ENCODE measurements at regions not wholly inside any gene's neighbourhood (a gene's known extent, or its start where the extent isn't known, plus 50 kb on each side); places are given as distances from the start of the nearest gene placed in this dataset.
"Not testable (repeated sequence)": the region's sequence is repeated elsewhere in the genome, so short reads cannot be mapped to it uniquely, and the experiment has no call there.

GRCh38 chr4:13678186-13678924 lies 50.8 kb upstream of the BOD1L1 start:
- DNase-seq: no peak
- intact Hi-C loops (cut with DNase I): no loop called here
- ATAC-seq: no peak

- DNase-seq: no peak
- no peak for ATAC-seq
- intact Hi-C loops (cut with DNase I): no loop called here
Measured at GRCh38 chr4:13681570-13681969, 54.0 kb upstream of the BOD1L1 start.

DNA sequence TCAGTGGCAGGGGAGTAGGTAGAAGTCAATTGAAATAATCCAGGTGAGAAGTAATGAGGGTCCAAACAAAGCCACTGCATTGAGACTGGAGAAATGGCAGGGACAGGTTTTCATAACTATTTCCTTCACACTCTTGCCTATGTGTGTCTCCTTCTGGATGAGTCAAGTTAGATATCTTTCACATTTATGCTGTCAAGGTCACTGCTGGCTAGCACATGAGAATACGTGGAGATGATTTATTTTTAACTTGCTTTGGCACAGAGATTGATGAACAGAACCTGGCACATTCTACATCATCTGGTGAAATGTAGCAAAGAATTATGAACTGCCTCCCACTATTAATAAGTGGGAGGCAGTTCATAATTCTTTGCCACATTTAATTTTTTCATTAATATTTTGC lies 66.7 kb upstream of the BOD1L1 start:
- intact Hi-C loops (cut with DNase I): loop anchor here in 1 of 2 donors (10.0 kb wide), 1 partner anchor 141 kb away; no protein-coding TSS in a partner anchor
- peak; percentile 88 to 91 for ATAC-seq
- DNase-seq: no peak

DNA sequence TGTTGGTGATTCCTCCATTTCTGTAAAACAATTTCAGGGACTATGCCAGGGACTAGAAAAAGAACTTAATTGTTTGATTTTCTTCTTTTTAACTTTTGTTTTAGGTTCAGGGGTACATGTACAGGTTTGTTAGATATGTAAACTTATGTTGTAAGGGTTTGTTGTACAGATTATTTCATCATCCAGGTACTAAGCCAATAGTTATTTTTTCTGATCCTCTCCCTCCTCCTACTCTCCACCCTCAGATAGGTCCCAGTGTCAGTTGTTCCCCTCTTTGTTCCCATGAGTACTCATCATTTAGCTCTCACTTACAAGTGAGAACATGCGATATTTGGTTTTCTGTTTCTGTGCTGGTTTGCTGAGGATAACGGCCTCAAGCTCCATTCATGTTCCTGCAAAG lies 70.8 kb upstream of the BOD1L1 start:
- DNase-seq (no peak), ATAC-seq (no peak)
- intact Hi-C loops (cut with DNase I): loop anchor here in 1 of 2 donors (10.0 kb wide), 1 partner anchor 137 kb away; no protein-coding TSS in a partner anchor

GRCh38 chr4:13700021-13700857 lies 72.7 kb upstream of the BOD1L1 start:
- no peak for DNase-seq
- ATAC-seq: no peak
- intact Hi-C loops (cut with DNase I): no loop called here

GRCh38 chr4:13700858-13701140 lies 73.3 kb upstream of the BOD1L1 start:
- intact Hi-C loops (cut with DNase I); DNase-seq: not testable (repeated sequence)
- peak in 1 of 2 donors; percentile 47 for ATAC-seq

DNA sequence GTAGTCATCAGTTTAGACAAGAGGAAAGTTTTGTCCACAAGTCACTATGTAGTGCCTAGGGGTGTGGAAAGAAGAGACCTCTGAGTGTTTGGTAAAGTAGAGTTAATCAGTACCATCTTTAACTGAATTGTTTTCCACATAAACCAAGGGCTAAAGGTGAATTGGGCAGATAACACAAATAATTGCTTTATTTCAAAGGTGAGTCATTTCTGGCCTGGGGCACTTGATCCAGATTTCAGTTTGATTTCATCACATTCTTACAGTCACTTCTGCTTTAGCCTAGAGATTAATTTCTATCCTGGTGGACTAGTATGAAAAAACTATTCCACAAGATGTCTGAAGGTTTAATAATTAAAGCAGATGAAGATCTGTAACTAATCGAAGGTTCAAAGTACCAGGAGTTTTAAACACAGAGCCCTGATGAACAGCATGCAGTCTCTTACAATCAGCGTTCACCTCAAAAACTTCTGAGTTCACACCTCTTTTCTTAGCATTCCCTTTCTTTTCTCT lies 74.5 kb upstream of the BOD1L1 start:
- DNase-seq: no peak
- no peak for ATAC-seq
- intact Hi-C loops (cut with DNase I): no loop called here

DNA sequence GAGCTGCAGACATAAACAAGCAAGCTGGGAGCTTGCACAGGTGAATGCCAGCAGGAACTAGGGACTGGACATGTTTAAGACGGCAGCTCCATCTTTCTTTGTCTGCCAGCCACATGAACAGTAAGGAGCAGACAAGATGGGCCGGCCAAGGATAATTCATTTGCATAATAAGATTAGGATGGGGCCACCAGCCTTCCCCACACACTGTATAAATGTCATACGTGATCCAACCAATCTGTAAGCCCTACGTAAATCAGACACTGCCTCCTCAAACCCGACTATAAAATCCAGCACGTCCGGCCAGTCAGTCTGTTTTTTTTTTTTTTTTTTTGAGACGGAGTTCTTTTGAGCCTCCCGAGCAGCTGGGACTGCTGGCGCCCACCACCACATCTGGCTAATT lies 75.6 kb upstream of the BOD1L1 start:
- ATAC-seq (no peak), DNase-seq (no peak)
- intact Hi-C loops (cut with DNase I): no loop called here

- ATAC-seq (no peak), DNase-seq (no peak)
- intact Hi-C loops (cut with DNase I): no loop called here
Measured at GRCh38 chr4:13704035-13704434, 76.5 kb upstream of the BOD1L1 start.

DNA sequence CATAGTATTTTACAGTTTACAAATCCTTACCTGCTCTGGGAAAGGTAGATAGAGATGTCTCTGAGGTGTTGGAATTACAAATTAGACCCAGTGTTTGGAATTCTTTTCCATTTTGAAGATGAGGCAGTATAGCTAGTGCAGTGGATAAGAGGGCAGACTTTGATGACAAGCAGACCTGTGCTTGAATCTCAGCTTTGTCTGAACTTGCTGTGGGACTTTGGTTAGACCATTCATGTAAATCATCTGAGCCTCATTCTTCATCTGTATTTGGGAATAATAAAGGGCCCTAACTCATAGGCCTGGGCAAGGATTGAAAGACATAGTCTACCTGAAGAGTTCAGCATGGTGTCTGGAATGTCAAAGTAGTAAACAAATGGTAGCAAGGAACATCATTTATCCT lies 77.2 kb upstream of the BOD1L1 start:
- DNase-seq: no peak
- no peak for ATAC-seq
- intact Hi-C loops (cut with DNase I): no loop called here

GRCh38 chr4:13705521-13706041 lies 78.1 kb upstream of the BOD1L1 start:
- peak; percentile 85 to 90 for ATAC-seq
- peak; percentile 36 for DNase-seq
- intact Hi-C loops (cut with DNase I): no loop called here

- ATAC-seq: peak; percentile 79 to 88
- intact Hi-C loops (cut with DNase I): no loop called here
Measured at GRCh38 chr4:13706120-13706519, 78.6 kb upstream of the BOD1L1 start.

GRCh38 chr4:13706716-13707115 lies 79.2 kb upstream of the BOD1L1 start:
- intact Hi-C loops (cut with DNase I): no loop called here
- DNase-seq (no peak), ATAC-seq (no peak)

More at GRCh38 chr4:13706120-13706519, 78.6 kb upstream of the BOD1L1 start:
- peak; percentile 24 for DNase-seq

GRCh38 chr4:13710246-13710885 lies 82.8 kb upstream of the BOD1L1 start:
- no peak for DNase-seq
- ATAC-seq: no peak
- intact Hi-C loops (cut with DNase I): no loop called here

- ATAC-seq: no peak
- no peak for DNase-seq
- intact Hi-C loops (cut with DNase I): no loop called here
Measured at GRCh38 chr4:13711233-13711785, 83.8 kb upstream of the BOD1L1 start.

GRCh38 chr4:13721894-13722293 lies 94.4 kb upstream of the BOD1L1 start:
- DNase-seq (no peak), ATAC-seq (no peak)
- intact Hi-C loops (cut with DNase I): no loop called here

DNA sequence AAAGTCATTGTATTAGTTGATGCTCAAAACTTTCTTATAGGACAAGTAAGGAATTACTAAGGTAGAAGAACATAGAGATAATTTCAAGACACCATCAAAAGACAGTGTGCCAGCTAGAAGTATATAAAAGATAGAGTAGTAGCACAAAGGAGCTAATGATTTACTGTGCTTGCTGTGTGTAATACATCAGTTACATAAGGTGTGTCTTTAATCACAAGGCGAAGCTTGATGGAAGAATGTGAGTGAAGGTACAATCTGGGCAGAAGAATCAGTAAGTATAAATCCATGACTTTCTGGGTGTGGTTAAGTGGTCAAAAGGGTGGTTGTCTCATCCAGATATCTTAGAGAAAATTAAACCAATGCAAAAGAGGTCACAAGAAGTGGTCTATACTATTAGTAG lies 95.1 kb upstream of the BOD1L1 start:
- intact Hi-C loops (cut with DNase I): no loop called here
- ATAC-seq (no peak), DNase-seq (no peak)

DNA sequence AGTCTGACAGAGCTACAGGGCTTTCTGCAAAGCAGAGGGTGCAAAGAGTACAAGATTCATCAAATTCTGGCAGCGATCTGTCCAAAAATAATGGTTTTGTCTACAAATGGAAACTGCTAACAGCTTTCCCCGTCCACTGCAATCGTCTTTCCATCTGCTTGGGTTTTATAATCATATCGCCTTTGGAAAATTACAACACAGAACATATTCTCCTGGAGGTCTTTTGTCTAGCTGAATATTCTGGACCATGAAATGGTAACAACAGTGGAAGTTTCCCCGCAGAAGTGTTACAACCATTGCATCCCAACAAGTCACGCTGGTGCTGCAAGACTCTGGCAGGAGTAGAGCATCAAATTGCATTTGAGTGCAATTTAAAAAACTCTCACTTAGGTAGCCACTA lies 101.2 kb upstream of the BOD1L1 start:
- ATAC-seq: no peak
- intact Hi-C loops (cut with DNase I): no loop called here

DNA sequence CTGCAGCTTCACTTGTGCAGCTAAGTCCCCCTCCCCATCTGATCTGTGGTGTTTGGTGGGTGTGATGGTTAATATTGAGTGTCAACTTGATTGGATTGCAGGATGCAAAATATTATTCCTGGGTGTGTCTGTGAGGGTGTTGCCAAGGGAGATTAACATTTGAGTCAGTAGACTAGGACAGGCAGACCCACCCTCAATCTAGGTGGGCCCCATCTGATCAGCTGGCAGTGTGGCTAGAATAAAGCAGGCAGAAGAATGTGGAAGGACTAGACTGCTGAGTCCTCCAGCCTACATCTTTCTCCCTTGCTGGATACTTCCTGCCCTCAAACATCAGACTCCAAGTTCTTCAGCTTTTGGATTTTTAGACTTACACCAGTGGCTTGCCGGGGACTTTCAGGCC lies 103.5 kb upstream of the BOD1L1 start:
- DNase-seq (no peak), ATAC-seq (no peak)
- intact Hi-C loops (cut with DNase I): no loop called here

More for the DNA sequence above, 101.2 kb upstream of the BOD1L1 start:
- no peak for DNase-seq

All from left cardiac atrium (tissue), 4 donors.